ENCODE measurements at regions not wholly inside any gene's neighbourhood (a gene's known extent, or its start where the extent isn't known, plus 50 kb on each side); places are given as distances from the start of the nearest gene placed in this dataset.

GRCh38 chr19:16025108-16026101 lies 50.9 kb upstream of the TPM4 start:
- no peak overlapping the region for H3K9ac ChIP-seq (ENCODE audit: low read length)
- H3K4me1 ChIP-seq (ENCODE audit: control insufficient read depth, insufficient read depth, low read length), result no peaks in the 10 kb centered on the region
- H3K36me3 ChIP-seq (ENCODE audit: control insufficient read depth, insufficient read depth, low read length), result no peaks in the 10 kb centered on the region
- H3K27me3 ChIP-seq (ENCODE audit: control insufficient read depth, insufficient read depth, low read length), result no peaks in the 10 kb centered on the region
- H3K4me3 ChIP-seq (ENCODE audit: low read length), result no peak overlapping the region
- no peaks in the 10 kb centered on the region for H3K9me3 ChIP-seq (ENCODE audit: control insufficient read depth, low read length)

GRCh38 chr19:16026131-16026530 lies 50.2 kb upstream of the TPM4 start:
- Histone ChIP-seq H3K36me3 (ENCODE audit: control insufficient read depth, insufficient read depth, low read length) (no peaks in the 10 kb centered on the region), H3K9ac (ENCODE audit: low read length) (no peak overlapping the region), H3K27me3 (ENCODE audit: control insufficient read depth, insufficient read depth, low read length) (no peaks in the 10 kb centered on the region), H3K9me3 (ENCODE audit: control insufficient read depth, low read length) (no peaks in the 10 kb centered on the region), H3K4me3 (ENCODE audit: low read length) (no peak overlapping the region), H3K4me1 (ENCODE audit: control insufficient read depth, insufficient read depth, low read length) (no peaks in the 10 kb centered on the region)
